ENCODE measurements at regions not wholly inside any gene's neighbourhood (a gene's known extent, or its start where the extent isn't known, plus 50 kb on each side); places are given as distances from the start of the nearest gene placed in this dataset.

DNA sequence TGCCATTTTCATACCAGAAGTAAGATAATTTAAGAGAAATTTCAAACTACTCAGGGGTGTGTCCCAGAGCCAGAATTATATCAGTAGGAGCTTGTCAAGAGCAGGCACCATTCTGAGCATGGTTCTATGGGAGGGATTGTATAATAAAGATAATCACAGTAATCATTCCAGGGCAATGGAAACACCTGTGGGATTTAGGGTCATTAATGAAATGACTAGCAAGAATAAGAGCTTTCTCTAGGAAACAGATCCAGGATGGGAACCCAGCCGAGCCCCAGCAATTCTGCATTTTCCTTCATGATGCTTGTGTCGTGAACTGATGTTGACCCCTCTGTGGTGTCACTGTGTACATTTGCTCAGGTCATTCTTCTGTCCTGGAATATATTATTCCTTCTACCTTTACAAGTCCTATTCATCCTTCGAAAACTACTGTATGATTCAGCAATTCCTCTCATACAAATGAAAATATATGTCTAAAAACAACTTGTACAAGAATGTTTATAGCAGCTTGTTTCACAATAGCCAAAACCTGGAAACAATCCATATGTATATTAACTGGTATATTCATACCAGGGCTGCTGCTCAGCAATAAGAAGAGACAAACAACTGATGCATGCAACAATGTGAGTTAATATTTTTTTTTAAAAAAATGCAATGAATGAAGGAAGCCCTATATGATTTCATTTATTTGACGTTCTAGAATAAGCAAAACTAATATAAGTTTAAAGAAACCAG, 687.8 kb upstream of the KLHL29 start:
- no peak for DNase-seq

- no peak for DNase-seq
Observed at GRCh38 chr2:22701561-22702160, 683.3 kb upstream of the KLHL29 start.

GRCh38 chr2:22703286-22703920, 681.6 kb upstream of the KLHL29 start:
- no peak for DNase-seq

DNA sequence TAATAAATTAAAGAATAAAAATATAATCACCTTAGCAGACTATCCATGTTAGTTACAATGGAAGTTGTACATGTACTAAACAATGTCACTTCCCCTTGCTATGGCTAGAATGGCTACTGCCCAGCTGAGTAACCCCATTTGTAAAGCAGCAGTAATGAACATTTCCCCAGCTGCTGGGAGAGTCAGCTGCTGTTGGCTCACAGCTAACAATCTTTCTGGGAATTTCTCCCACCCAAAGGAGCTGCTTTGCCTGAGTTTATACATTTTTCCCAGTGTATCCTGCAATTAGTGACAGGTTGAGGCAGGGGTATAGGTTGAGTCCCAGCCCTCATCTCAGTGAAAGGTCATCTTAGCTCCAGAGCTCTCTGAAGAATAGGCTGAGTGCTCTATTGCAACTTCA, 665.6 kb upstream of the KLHL29 start:
- DNase-seq = no peak

GRCh38 chr2:22729466-22729865, 655.5 kb upstream of the KLHL29 start:
- DNase-seq = no peak

GRCh38 chr2:22734373-22735045, 650.5 kb upstream of the KLHL29 start:
- no peak for DNase-seq

GRCh38 chr2:22737144-22737543, 647.8 kb upstream of the KLHL29 start:
- no peak for DNase-seq

GRCh38 chr2:22741216-22741615, 643.8 kb upstream of the KLHL29 start:
- no peak for DNase-seq

GRCh38 chr2:22748909-22749308, 636.1 kb upstream of the KLHL29 start:
- DNase-seq = no peak

DNA sequence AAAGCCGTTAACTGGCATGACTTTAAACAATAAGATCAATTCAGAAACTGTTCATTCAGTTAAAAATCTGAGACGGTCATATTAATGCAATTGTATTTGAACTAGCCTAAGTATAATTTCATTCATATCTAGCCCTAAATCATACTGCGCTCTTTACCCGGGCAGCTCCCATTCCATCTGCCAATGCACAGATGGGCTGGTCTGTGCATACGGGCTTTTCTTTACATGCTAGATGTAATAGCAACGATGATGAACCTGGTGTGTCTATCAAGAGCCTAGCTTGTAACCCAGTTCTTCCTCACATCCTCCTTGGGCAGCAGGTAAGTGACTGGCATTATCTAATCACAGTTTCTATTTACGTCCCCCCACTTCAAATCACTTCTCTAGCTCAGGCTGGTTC, 631.5 kb upstream of the KLHL29 start:
- no peak for DNase-seq

GRCh38 chr2:22756276-22757043, 628.5 kb upstream of the KLHL29 start:
- DNase-seq = no peak

DNA sequence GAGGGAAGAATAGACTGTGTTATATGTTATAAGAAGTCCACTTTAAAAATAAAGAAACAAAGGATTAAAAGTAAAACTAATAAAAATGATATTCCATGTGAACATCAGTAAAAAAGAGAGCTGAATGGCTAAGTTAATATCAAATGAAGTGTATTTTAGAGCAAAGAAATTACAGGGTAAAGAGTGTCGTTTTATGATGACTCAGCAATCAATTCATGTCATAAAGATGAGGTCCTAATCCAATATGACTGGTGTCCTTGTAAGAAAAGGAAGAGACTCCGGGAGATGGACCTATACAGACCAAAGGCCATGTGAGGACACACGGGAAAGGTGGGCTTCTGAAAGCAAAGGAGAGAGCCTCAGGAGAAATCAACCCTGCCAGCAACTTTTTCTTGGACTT, 615.5 kb upstream of the KLHL29 start:
- DNase-seq = no peak

DNA sequence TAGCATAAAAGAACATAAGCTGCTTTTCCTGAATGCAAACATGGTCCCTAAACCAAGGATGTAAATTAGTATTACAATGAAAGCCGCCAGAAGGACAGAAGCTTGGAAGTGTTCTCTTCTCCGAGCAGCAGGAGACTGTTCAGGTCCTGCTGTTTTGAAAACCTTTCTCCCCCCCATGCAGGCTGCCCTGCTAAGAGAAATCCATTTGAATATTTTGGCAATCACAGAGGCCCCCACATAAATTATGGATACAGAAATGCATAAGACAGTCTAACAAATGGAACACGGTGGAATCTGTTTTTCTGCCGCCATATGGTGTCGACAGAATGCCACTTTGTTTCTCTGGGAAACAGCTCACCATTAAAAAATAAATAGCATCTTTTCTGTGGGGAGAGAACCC, 600.4 kb upstream of the KLHL29 start:
- DNase-seq = no peak

DNA sequence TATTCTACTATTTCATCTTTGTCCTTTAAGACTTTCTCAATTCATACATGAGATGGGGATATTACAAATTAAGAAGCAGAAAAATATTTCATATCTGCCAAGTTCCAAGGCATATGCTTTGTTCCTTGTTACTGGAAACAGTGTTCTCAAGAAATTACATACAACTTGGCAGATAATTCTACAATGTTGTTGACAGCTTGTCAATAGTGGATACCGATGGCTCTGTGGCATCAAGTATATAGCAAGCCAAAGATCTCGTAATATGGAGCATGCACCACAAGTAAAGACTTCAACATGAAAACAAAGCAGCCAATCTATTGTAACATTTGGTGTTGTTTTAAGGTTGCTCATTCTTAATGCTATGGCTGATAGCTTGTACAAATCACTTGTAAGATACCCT, 598.2 kb upstream of the KLHL29 start:
- DNase-seq = no peak

DNA sequence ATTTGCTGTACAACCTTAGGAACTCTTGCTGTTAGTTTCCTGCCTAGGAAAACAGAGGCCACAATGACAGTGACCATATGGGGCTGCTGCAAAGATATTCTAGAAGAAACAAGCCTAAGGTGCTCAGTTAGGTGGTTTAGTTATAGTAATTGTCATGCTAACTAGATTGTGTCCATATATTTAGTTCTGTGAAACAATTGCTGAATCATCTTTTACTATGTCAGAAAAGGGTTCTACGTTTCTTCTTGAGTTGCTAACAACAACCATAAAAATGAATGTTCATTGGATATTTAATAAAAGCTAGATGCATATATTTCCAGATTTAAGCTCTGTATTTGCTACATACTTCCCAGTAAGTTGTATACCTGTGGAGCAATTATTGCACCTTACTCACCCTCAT, 597.2 kb upstream of the KLHL29 start:
- no peak for DNase-seq

DNA sequence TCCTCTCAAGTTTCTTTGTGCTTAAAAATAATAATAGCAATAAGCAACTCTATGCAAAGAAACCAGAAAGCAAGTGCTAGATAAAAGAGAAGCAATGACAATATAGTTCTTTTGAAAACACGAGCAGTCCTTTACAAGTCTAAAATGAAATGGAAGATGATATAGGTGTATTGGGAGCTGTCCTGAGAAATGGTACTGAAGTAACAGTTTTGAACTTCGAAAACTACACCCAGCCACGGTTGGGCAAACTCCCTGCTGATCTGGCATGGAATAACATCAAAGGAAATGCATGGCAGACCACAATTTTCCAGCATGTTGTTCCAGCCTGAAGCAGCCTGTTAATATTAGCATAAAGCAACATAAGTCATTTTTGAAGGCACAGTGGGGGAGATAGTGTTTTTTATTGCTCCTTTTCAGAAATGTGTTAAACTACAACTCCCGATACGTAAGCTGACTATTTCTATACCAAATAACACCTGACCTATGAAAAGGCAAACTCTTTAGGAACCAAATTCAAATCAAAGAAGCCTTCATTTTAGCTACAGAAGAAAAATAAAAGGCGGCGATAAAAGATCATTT, 596.1 kb upstream of the KLHL29 start:
- no peak for DNase-seq

DNA sequence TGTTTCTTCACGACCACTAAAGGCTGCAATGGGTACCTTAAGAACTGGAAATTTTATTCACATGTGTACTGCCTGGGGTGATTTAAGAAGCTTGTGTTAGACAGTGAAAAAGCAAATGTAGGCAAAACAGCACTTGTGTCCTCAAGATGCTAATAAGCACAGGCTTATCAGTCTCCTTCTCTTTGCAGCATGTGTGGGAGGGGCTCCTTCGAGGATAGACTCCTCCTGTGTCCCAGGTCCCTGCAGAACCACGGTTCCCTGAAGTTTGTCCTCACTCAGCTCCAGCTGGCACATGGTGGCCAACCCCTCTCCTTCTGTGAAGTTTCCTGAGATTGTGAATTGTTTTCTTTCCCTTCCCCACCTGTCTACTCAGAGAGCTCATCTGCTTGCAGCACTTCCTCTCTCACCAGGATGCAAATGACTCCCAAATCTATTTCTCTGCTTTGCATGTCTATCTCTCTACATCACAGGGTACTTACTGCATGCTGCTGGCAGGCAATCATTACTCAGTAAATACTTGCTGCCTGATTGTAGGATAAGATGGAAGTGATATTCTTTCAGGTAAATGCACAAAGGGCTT, 589.6 kb upstream of the KLHL29 start:
- DNase-seq = no peak

GRCh38 chr2:22798386-22798785, 586.6 kb upstream of the KLHL29 start:
- DNase-seq = no peak

- DNase-seq = no peak
Observed at GRCh38 chr2:22800412-22800811, 584.6 kb upstream of the KLHL29 start.

DNA sequence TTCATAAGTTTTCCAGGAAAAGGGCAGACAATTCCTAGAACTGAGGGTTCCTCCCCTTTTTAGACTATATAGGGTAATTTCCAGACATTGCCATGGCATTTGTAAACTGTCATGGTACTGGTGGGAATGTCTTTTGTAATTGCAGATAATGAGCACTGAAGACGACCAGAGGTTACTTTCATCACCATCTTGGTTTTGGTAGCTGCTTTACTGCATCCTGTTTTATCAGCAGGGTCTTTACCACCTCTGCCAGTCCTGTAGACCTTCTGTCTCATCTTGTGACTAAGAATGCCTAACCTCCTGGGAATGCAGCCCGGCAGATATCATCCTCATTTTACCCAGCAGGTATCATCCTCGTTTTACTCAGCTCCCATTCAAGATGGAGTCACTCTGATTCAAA, 583.9 kb upstream of the KLHL29 start:
- DNase-seq = no peak

DNA sequence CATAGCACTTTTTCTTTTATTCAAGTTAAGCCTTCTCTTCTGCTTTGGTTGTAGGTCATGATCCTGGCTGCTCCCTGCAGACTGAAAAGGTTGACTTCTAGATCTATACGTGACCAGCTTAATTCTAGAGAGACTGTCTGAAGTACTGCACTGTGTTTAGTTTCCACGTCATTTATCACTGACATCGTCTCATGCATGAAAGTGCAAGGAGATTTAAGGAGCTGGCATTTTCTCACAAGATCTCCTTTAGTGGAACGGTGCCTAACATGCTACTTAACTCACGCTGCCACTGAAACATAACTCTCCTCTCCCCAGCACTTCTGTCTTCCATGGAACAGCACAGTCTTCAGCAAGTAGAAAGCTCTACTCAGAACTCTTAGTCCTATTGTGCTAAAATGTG, 583.0 kb upstream of the KLHL29 start:
- no peak for DNase-seq

DNA sequence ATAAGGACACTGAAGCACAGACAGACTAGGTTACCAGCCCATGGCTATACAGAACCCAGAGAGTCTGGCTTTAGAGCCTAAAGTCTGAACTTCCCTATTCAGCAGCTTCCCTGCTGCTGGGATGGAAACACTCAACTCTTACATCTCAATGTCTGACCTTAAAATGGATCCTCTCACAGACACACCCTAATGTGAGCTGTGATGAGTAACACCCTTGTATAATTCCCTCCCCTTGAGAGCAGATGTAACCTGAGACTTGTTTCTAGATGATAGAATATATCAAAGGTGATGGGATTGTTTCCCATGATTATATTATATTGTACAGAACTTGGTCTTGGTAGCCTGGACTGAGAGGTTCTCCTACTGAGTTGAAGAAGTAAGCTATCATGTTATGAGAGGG, 577.1 kb upstream of the KLHL29 start:
- DNase-seq = no peak
